Right lobe of liver (tissue), 4 donors: ENCODE measurements at regions not wholly inside any gene's neighbourhood (a gene's known extent, or its start where the extent isn't known, plus 50 kb on each side); places are given as distances from the start of the nearest gene placed in this dataset.
A peak's percentile ranks its signal among the peaks of the same experiment; 100 is the strongest.

Experiments used
- POLR2A ChIP-seq: fragments of 450-650 bp; IDR thresholded peaks from one replicate; pipeline ENCODE4 v1.6.1; 2017; ENCODE audit warnings: antibody characterized with exemption, mild to moderate bottlenecking
- TF ChIP-seq, protein P1 (sequence below), 4 donors: fragments of 200-600 bp in 3 of 4; fragments of 450-650 bp in 1 of 4; IDR thresholded peaks; one replicate each; pipeline versions ENCODE4 v1.5.1 to v1.8.0; 2016 to 2022; ENCODE audit warnings: antibody characterized with exemption in 4 of 4, mild to moderate bottlenecking in 2 of 4
- donor health status: DM: no; HTN: no; CAD: no.
- donor health status: DM: no; HTN: no; CAD: no.
- donor health status: DM: no; HTN: yes; CAD: no.

DNA sequence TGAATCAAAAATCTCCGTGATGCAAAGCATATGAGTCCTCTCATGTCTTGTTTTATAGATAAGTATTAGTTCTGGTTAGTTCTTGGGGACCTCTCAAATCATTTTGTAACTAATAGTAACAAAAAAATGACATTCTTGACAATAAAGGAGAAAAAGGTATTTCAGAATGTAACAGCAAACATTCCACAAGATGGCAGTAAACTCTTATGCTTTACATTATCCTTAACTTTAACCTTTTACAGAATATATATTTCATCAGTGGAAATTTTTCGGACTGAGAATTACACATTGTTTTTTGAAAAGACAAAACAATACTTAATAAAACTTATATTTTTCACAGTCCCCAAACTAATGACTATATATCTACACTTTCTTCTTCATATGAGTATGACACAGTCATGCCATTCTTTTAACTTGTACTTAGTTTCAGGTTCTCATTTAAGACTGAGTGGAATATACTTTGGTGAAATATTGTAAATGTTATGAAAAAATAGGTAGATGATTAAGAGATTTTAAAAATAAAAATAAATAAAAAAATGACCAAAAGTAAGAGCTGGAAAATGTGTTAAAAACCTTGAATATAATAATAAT, 142.9 kb upstream of the NXPH2 start:
- TF ChIP-seq, protein P1, sequence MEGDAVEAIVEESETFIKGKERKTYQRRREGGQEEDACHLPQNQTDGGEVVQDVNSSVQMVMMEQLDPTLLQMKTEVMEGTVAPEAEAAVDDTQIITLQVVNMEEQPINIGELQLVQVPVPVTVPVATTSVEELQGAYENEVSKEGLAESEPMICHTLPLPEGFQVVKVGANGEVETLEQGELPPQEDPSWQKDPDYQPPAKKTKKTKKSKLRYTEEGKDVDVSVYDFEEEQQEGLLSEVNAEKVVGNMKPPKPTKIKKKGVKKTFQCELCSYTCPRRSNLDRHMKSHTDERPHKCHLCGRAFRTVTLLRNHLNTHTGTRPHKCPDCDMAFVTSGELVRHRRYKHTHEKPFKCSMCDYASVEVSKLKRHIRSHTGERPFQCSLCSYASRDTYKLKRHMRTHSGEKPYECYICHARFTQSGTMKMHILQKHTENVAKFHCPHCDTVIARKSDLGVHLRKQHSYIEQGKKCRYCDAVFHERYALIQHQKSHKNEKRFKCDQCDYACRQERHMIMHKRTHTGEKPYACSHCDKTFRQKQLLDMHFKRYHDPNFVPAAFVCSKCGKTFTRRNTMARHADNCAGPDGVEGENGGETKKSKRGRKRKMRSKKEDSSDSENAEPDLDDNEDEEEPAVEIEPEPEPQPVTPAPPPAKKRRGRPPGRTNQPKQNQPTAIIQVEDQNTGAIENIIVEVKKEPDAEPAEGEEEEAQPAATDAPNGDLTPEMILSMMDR (IDR thresholded peaks at IDR 0.05) = peak in 3 of 4 donors; percentile 14 to 33 (median 25)
- no peak for TF ChIP-seq POLR2A
